NCI-H82 (cell line): ENCODE measurements at regions not wholly inside any gene's neighbourhood (a gene's known extent, or its start where the extent isn't known, plus 50 kb on each side); places are given as distances from the start of the nearest gene placed in this dataset.
A peak's percentile ranks its signal among the peaks of the same experiment; 100 is the strongest.
"Not testable (repeated sequence)": the region's sequence is repeated elsewhere in the genome, so short reads cannot be mapped to it uniquely, and the experiment has no call there.

ENCODE experiments used
- DNase-seq: peaks from one replicate; lab custom pipeline; 2025; lab: John Stamatoyannopoulos, UW

GRCh38 chr4:10816571-10816970 is 132.0 kb upstream of the CLNK start:
- DNase-seq, result no peak

GRCh38 chr4:10811991-10812390 is 127.4 kb upstream of the CLNK start:
- DNase-seq, result no peak

- no peak for DNase-seq
Measured at GRCh38 chr4:10810411-10810810, 125.8 kb upstream of the CLNK start.

- no peak for DNase-seq
Measured at GRCh38 chr4:10809905-10810304, 125.3 kb upstream of the CLNK start.

- DNase-seq, result no peak
Measured at GRCh38 chr4:10808591-10808990, 124.0 kb upstream of the CLNK start.

GRCh38 chr4:10806953-10807645 is 122.5 kb upstream of the CLNK start:
- DNase-seq, result peak; percentile 46

- no peak for DNase-seq
Measured at GRCh38 chr4:10803713-10804343, 119.3 kb upstream of the CLNK start.

GRCh38 chr4:10787365-10787764 is 102.8 kb upstream of the CLNK start:
- no peak for DNase-seq

GRCh38 chr4:10784621-10785020 is 100.1 kb upstream of the CLNK start:
- DNase-seq, result no peak

GRCh38 chr4:10783351-10783750 is 98.8 kb upstream of the CLNK start:
- DNase-seq, result no peak

- no peak for DNase-seq
Measured at GRCh38 chr4:10781805-10782204, 97.2 kb upstream of the CLNK start.

- DNase-seq, result not testable (repeated sequence)
Measured at GRCh38 chr4:10780803-10781202, 96.2 kb upstream of the CLNK start.

GRCh38 chr4:10775132-10775531 is 90.6 kb upstream of the CLNK start:
- not testable (repeated sequence) for DNase-seq

- no peak for DNase-seq
Measured at GRCh38 chr4:10773656-10774055, 89.1 kb upstream of the CLNK start.

GRCh38 chr4:10773010-10773409 is 88.4 kb upstream of the CLNK start:
- DNase-seq, result no peak

GRCh38 chr4:10765386-10765785 is 80.8 kb upstream of the CLNK start:
- DNase-seq, result no peak

- peak; percentile 14 for DNase-seq
Measured at GRCh38 chr4:10762561-10762960, 78.0 kb upstream of the CLNK start.

GRCh38 chr4:10761903-10762302 is 77.3 kb upstream of the CLNK start:
- DNase-seq, result no peak

GRCh38 chr4:10760086-10760485 is 75.5 kb upstream of the CLNK start:
- DNase-seq, result no peak

GRCh38 chr4:10758906-10759305 is 74.3 kb upstream of the CLNK start:
- no peak for DNase-seq

- no peak for DNase-seq
Measured at GRCh38 chr4:10753856-10754402, 69.4 kb upstream of the CLNK start.

GRCh38 chr4:10753336-10753735 is 68.8 kb upstream of the CLNK start:
- no peak for DNase-seq

- DNase-seq, result no peak
Measured at GRCh38 chr4:10750714-10751113, 66.1 kb upstream of the CLNK start.

- no peak for DNase-seq
Measured at GRCh38 chr4:10747186-10747585, 62.6 kb upstream of the CLNK start.
